Uterus (tissue), 2 donors: ENCODE measurements at regions not wholly inside any gene's neighbourhood (a gene's known extent, or its start where the extent isn't known, plus 50 kb on each side); places are given as distances from the start of the nearest gene placed in this dataset.

Source experiments
- CTCF ChIP-seq, 4 experiments: fragments of 200-600 bp in 2 of 4; fragments of 450-650 bp in 2 of 4; sonication (generic) in 2 of 4; IDR thresholded peaks; one replicate each; pipeline ENCODE4 v1.5.1; 2016 to 2019; ENCODE audit warnings: antibody characterized with exemption in 4 of 4, mild to moderate bottlenecking in 2 of 4, moderate library complexity in 1 of 4
- POLR2A ChIP-seq, 2 donors: fragments of 450-650 bp; IDR thresholded peaks; one replicate each; pipeline ENCODE4 v1.6.1; 2016; ENCODE audit warnings: antibody characterized with exemption in 2 of 2, mild to moderate bottlenecking in 1 of 2, moderate library complexity in 1 of 2

GRCh38 chr22:48872271-48873190 is 955.1 kb downstream of the BRD1 start:
- TF ChIP-seq CTCF (IDR thresholded peaks at IDR 0.05), result no peak
- no peak for TF ChIP-seq POLR2A (IDR thresholded peaks at IDR 0.05)
